HG02884 (cell line): ENCODE measurements at regions not wholly inside any gene's neighbourhood (a gene's known extent, or its start where the extent isn't known, plus 50 kb on each side); places are given as distances from the start of the nearest gene placed in this dataset.

Experiments used
- ATAC-seq: cut with Tn5 transposase; IDR thresholded peaks from one replicate; pipeline ENCODE4 v1.9.1; 2021; ENCODE audit warnings: mild to moderate bottlenecking, moderate library complexity; ENCODE audit not compliant: unreplicated experiment

GRCh38 chr4:127155116-127155515, 477.6 kb upstream of the INTU start:
- no peak for ATAC-seq

- ATAC-seq = no peak
These were observed 477.2 kb upstream of the INTU start for GRCh38 chr4:127155555-127155954.

DNA sequence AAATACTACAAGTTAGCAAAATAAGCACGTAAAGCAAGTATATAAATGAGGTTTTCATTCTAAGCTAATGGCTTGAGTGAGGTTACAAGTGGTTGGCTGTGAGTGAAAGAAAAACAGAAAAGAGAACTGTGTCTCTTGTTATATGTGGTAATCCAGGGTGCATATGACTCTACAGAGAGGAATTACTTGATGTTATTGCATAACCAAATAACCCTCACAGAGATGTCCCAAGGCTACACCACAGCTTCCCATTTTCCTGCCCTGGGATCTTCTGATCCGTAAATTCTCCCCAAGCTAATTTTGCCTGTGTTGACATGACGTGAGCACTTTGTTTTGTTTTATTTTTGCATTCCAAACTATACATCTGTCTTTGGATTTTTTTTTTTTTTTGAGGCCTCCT, 470.0 kb upstream of the INTU start:
- ATAC-seq = no peak

GRCh38 chr4:127165971-127166370, 466.8 kb upstream of the INTU start:
- no peak for ATAC-seq

- ATAC-seq = no peak
These were observed 458.6 kb upstream of the INTU start for GRCh38 chr4:127174201-127174600.

DNA sequence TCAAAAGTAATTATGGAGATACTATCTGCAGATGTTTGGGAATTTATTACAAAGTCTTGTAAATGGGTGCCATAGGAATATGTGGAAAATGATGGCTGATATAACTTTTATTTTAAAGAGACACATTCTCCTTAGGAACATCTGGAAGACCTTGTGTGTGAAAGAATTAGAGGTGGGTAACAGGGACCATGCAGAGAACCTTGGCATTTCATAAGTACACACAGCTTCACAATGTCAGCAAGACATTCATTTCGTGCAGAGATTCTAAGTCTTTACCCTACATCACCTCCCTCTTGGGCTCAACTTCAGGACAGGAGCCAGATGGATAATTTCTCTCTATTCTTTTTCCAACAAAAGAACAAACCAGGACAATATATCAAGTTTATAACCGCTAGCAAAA, 458.1 kb upstream of the INTU start:
- ATAC-seq = no peak

GRCh38 chr4:127179256-127180087, 453.3 kb upstream of the INTU start:
- no peak for ATAC-seq

DNA sequence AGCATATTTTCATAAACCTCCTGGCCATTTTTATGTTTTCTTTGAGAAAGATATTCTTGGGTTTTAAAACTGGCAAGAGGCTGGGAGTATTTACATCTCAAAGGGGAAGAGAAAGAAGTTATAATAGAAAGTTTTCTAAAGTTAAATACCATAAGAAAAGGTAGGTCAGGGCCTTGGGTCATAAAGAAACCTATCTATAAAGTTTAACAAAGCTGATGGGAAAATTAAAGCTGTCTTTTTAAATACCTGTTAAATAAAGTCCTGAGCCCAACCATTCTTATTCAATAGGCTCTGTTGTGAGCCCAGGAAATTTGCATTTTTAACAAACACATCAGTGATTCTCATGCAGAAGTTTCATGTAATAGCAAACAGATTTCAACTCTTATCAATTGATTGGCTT, 451.8 kb upstream of the INTU start:
- no peak for ATAC-seq

DNA sequence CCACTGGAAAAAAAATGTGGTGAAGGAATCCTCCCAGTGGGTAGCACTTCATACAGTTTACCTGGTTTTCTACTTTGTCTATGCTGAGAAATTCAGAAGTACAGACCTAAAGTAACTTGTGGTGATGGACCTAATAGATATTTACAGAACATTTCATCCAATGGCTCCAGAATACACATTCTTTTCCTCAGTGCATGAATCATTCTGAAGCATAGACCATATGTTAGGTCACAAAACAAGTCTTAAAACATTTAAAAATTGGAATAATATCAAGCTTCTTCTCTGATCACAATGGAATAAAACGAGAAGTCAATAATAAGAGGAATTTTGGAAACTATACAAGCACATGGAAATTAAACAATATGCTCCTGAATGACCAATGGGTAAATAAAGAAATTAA, 450.1 kb upstream of the INTU start:
- ATAC-seq = no peak

GRCh38 chr4:127188847-127189246, 443.9 kb upstream of the INTU start:
- ATAC-seq = no peak

DNA sequence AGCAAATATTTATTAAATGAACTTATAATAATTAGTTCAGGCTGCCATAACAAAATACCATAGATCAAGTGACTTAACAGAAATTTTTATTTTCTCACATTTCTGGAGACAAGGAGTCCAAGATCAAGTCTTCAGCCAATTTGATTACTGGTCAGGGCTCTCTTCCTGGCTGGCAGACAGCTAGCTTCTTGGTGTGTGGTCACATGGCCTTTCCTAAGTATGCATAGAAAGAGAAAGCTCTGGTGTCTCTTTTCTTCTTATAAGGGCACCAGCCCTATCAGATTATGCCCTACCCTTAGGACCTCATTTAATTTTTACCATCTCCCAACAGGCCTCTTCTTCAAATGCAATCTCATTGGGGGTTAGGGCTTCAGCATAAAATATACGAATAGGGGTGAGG, 438.5 kb upstream of the INTU start:
- ATAC-seq = no peak

DNA sequence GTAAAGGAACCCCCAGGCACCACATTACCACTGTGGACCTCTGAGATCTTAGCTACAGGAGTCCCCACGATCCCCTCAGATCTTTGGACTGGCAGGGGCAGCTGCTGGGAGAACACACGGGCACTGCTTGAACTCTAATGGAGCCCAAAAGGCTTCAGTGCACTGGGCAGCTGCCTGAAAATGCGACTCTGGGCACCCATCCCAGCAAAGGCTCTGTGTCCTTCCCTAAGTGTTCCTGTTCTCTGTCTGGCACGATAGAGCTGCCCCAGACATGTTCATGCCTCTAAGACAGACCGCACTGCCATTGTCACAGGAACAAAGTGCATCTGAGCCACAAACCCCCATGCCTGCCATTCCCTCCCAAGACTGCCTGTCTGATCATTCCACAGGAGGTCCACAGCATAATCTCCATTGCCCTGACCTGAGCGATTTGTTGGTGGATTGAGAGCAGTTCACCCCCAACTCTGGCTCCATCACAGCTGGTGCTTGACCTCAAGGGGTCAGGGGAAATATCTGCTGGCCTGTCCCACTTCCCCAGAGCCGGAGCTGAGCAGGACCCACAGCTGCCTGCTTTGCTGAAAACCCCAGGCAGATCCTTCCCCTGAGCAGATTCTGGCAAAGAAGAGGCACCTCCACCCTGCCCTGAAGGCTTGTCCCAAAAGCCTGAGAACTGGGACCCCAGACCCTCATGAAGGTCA, 436.0 kb upstream of the INTU start:
- ATAC-seq = no peak

DNA sequence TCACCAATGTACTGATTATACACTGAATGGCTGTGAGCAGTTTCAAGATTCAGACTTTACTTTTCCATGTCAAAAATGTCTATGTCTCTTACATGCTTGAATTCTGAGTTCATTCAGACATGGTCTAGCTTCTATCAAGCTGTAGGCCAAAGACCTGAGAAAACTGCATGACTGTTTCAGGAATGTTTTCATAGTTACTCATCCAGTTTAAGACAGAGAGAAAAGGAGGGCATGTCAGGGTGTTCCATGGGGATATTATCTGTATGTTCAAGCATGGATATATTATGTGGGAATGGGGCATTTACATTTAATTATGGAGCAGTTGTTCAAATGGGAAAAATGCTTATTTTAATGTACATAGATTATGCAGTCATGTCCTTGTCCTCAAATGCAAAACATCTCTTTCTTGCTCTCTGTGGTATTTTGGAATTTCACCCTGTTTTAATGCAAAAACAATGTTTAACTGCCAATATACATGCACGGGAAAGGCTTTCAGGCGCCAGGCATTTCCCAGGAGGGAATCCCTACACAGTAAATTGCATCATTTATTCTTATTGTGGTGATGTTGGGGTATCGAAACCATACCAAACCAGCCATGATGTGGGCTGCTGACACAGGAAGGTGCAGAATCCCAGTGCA, 429.1 kb upstream of the INTU start:
- no peak for ATAC-seq

- no peak for ATAC-seq
These were observed 428.4 kb upstream of the INTU start for GRCh38 chr4:127204322-127204721.

DNA sequence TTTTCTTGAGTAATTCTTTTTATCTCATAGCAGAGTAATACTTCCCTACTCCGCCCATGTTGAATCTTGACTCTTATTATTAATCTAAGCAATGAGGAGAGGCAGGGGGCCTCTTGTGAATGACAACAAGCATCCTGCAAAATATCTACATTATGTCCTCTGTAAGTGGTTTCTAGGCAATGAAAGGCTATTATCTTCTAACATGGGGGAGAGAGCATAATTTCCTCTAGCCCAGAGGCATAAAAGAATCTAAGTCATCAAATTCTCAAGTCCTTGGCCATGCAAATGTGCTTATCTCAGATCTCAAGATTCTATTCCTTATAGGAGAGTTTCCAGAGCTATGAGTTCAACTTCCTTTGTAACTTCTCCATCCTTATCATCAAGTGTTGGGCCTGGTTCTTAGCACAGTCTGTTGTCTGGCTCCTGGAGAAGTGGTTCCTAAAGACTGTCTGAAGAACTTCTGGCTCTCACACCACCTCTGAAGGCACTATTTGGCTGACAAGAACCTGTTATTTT, 423.1 kb upstream of the INTU start:
- no peak for ATAC-seq

DNA sequence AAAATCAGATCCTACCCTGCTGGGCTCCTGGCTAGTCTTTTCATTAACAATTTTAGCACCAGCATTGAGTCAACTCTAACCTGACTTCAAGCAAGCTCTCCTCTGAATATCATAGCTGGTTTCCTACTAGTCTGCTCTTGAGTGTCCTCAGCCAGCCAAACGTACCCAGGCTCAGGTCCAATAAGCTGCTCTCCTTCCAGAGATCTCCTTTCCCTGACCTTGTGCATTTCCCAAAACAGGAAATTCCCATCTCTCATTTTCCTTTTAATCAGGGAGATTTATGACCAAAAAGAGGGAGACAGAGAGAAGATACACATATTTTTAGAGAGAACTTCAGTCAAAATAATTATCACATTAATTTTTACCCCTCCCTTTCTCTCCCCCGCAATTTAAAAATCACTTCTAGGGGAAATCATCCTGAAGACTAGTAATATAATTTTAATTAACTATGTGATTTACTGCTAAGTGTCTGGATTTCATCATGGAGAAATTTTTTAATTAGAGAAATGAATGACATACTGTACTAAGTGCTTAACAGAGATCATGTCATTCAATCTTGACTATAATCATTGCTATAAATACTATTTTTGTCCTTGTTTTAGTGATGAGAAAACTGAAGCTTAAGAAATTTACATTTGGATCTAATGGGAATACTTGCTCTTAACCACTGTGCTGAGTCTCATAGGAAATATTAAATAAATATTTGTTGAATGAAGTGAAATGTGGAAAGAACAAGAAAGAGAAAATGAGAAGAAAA, 421.7 kb upstream of the INTU start:
- no peak for ATAC-seq

DNA sequence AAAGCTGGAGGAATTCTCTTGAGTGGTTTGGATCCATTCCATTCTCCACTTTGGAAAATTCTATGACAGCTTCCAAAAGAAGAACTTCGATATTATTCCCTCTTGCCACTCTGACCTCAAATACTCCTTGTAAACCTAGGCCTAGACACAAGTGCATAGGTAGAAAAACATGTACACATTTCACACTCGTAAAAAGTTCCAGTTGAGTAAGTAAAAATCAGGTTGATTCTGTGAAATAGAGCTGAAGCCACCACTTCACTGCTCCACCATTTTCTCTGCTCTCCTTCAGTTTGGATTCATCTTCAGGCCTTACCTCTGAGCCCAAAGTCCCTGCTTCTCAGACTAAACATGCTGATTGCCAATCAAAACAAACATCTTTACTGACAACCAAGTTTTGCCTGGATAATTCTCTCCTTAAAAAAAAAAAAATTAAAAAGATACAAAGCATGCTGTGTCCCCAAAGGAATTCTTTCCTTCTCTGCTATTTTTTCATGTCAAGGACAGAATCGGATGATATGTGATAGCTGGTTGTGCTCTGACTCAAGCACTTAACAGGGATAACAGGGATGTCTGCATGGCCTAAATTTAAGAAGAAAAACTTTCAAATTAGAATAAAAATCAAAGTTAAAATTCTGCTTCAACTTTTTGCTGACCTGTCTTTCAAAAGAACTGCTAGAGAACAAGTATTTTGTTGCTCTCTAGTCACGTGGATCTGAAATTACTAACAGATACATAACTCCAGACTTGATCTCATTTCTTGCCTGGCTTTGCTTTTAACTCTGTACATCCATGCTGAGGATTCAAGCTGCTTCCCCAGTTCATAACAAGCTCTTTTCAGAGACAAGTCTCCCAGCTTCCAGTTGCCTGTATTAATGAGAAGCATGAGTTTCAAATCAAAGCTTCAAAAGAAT, 420.9 kb upstream of the INTU start:
- no peak for ATAC-seq

DNA sequence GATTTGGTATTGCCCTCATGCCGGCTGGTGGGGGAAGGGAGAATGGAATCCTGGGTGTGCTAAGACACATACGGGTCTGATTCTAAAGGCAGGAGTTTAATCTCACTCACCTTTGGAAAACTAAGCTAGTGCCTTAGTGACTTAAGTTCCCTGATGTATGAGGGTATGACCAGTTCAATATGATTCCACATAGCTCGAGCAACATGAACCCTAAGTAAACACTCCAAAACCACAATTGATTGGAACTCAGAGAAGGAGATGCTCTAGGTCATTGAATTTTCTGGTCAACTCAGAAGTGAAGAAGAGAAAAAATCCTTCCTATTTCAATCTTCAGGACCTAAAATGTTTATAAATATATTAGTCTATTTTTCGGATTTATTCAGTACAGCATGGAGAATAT, 420.1 kb upstream of the INTU start:
- ATAC-seq = no peak

- ATAC-seq = no peak
These were observed 418.7 kb upstream of the INTU start for GRCh38 chr4:127214016-127214415.

DNA sequence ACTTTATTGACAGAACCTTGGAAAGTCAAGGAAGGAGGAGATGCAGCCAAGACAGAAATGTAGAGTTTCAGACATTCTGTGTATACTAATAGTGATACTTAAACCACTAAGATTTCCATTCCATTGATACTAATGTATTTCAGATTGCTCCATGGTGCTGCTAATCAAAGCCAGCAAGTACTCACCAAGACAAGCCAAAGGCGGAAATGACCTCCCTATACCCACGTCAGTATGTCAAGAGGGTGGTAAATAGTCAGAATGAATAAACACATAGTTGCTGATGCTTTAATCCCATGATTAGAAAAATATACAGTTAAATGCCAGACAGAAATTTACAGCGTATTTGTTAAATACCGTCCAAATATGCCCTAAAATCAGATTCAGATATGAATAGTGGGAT, 417.8 kb upstream of the INTU start:
- ATAC-seq = no peak
